ENCODE measurements at regions not wholly inside any gene's neighbourhood (a gene's known extent, or its start where the extent isn't known, plus 50 kb on each side); places are given as distances from the start of the nearest gene placed in this dataset.

GRCh38 chr4:10983885-10984640, 299.5 kb upstream of the CLNK start:
- intact Hi-C loops (cut with DNase I): no loop called here
- no peaks in the 10 kb centered on the region for H3K27me3 ChIP-seq
- 70 to 82% (median 75%) methylated on average over 9 of the region's 9 CpGs for WGBS, 4 donors
- no peak overlapping the region for H3K4me3 ChIP-seq
- no peak overlapping the region for H3K27ac ChIP-seq
- DNase-seq: no peak
- H3K9me3 ChIP-seq (replicated peaks in 1 of 3): no peaks in the 10 kb centered on the region
- no peaks in the 10 kb centered on the region for H3K4me1 ChIP-seq (replicated peaks in 1 of 2)
- no peak for TF ChIP-seq CTCF (IDR thresholded peaks at IDR 0.05)
- TF ChIP-seq POLR2A (IDR thresholded peaks at IDR 0.05): no peak
- no peaks in the 10 kb centered on the region for H3K36me3 ChIP-seq (replicated peaks in 1 of 2)

- no peaks in the 10 kb centered on the region for H3K36me3 ChIP-seq (replicated peaks in 1 of 2)
- DNase-seq: no peak
- 55 to 72% (median 65%) methylated on average over 2 of the region's 2 CpGs for WGBS, 4 donors
Measured at GRCh38 chr4:10983268-10983667, 298.7 kb upstream of the CLNK start.

GRCh38 chr4:10982305-10982704, 297.7 kb upstream of the CLNK start:
- Histone ChIP-seq H3K4me1 (replicated peaks in 1 of 2) (no peaks in the 10 kb centered on the region), H3K27ac (no peak overlapping the region), H3K36me3 (replicated peaks in 1 of 2) (no peaks in the 10 kb centered on the region), H3K9me3 (replicated peaks in 1 of 3) (no peaks in the 10 kb centered on the region), H3K27me3 (no peaks in the 10 kb centered on the region), H3K4me3 (no peak overlapping the region)
- 23 to 38% (median 26%) methylated on average over 2 of the region's 2 CpGs for WGBS, 4 donors
- TF ChIP-seq CTCF (IDR thresholded peaks at IDR 0.05) (no peak), POLR2A (IDR thresholded peaks at IDR 0.05) (no peak)
- intact Hi-C loops (cut with DNase I): no loop called here
- no peak for DNase-seq

More at GRCh38 chr4:10983268-10983667, 298.7 kb upstream of the CLNK start:
- H3K4me3 ChIP-seq: no peak overlapping the region
- TF ChIP-seq POLR2A (IDR thresholded peaks at IDR 0.05) (no peak), CTCF (IDR thresholded peaks at IDR 0.05) (no peak)
- intact Hi-C loops (cut with DNase I): no loop called here
- H3K9me3 ChIP-seq (replicated peaks in 1 of 3): no peaks in the 10 kb centered on the region
- no peaks in the 10 kb centered on the region for H3K4me1 ChIP-seq (replicated peaks in 1 of 2)
- no peaks in the 10 kb centered on the region for H3K27me3 ChIP-seq
- no peak overlapping the region for H3K27ac ChIP-seq

- no peaks in the 10 kb centered on the region for H3K36me3 ChIP-seq (replicated peaks in 1 of 2)
- 67 to 82% (median 77%) methylated on average over 1 of the region's 1 CpG for WGBS, 4 donors
- no peaks in the 10 kb centered on the region for H3K9me3 ChIP-seq (replicated peaks in 1 of 3)
- intact Hi-C loops (cut with DNase I): no loop called here
- TF ChIP-seq CTCF (IDR thresholded peaks at IDR 0.05) (no peak), POLR2A (IDR thresholded peaks at IDR 0.05) (no peak)
- no peaks in the 10 kb centered on the region for H3K4me1 ChIP-seq (replicated peaks in 1 of 2)
- no peak overlapping the region for H3K27ac ChIP-seq
- no peak overlapping the region for H3K4me3 ChIP-seq
- no peaks in the 10 kb centered on the region for H3K27me3 ChIP-seq
- DNase-seq: no peak
Measured at GRCh38 chr4:10981576-10981975, 297.0 kb upstream of the CLNK start.

Measured in adrenal gland (tissue), 9 donors.